ENCODE measurements at regions not wholly inside any gene's neighbourhood (a gene's known extent, or its start where the extent isn't known, plus 50 kb on each side); places are given as distances from the start of the nearest gene placed in this dataset.

DNA sequence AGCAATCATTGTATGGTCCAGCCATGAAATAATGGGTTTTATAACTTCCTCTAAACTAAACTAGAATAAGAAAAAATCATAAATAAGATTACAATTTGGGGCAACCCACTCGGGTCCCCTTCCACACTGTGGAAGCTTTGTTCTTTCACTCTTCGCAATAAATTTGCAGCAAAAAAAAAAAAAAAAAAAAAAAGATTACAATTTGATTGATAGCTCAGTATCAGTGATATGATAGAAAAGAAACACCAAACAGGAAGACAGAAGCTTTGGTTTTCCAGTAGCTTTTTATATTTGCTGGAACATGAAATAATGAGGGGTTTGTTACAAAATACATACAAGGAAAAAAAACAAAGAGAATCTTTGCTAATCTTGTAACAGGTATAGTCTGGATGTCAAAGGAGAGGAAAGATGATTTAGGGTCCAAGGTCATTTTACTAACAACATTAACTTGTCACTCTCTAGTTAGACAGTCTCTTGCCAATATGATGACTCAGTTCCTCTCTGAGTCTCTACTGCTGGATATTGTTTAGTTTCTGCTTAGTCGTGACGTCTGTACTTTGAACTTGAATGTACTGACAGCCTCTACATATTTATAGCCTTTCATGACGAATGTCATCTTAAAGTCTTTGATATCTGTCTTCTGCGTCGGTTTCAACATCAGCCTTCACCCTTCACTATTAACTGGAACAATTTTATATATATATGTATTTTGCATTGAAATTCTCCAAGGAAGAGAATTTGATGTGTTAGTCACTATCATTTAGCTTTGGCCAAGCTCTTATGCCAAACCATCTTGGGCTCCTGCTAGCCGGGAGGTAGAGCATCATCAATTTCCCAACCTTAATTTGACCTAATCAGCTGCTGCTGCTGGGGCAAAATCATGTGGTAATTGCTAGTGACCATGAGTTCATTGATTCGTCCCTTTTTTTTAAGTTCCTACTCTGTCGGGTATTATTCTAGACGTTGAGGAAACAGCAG is 213.1 kb upstream of the STXBP5 start:
- H3K4me1 ChIP-seq = no peaks in the 10 kb centered on the region
- H3K4me3 ChIP-seq = no peak overlapping the region
- no peaks in the 10 kb centered on the region for H3K9me3 ChIP-seq
- no peak for DNase-seq
- H3K9ac ChIP-seq (ENCODE audit: low read depth in 2 of 2, low read length in 2 of 2) = no peak overlapping the region
- intact Hi-C loops (cut with DNase I) = no loop called here
- TF ChIP-seq, protein P1, sequence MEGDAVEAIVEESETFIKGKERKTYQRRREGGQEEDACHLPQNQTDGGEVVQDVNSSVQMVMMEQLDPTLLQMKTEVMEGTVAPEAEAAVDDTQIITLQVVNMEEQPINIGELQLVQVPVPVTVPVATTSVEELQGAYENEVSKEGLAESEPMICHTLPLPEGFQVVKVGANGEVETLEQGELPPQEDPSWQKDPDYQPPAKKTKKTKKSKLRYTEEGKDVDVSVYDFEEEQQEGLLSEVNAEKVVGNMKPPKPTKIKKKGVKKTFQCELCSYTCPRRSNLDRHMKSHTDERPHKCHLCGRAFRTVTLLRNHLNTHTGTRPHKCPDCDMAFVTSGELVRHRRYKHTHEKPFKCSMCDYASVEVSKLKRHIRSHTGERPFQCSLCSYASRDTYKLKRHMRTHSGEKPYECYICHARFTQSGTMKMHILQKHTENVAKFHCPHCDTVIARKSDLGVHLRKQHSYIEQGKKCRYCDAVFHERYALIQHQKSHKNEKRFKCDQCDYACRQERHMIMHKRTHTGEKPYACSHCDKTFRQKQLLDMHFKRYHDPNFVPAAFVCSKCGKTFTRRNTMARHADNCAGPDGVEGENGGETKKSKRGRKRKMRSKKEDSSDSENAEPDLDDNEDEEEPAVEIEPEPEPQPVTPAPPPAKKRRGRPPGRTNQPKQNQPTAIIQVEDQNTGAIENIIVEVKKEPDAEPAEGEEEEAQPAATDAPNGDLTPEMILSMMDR (IDR thresholded peaks at IDR 0.05) = no peak
- H3K27me3 ChIP-seq = no peaks in the 10 kb centered on the region
- no peaks in the 10 kb centered on the region for H3K36me3 ChIP-seq
- H3K27ac ChIP-seq = no peak overlapping the region

DNA sequence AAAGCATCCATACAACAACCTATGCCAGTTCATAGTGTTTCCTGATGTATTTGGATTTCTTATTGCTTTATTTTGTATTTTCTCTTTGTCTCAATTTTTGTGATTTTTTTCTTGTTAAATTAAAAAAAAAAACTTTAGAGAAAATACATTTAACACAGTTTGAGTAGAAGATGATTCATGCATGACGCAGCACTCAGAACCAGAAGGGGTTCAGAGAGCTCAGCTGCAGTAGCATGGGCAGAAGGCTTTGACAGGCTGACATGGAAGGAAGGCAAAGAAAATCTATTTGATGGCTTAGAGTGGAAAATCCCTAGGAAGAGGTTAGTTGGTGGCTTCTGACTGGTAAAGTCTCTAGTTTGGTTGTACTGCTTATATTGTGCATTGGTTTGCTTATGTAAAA is 207.2 kb upstream of the STXBP5 start:
- Histone ChIP-seq H3K9me3 (no peaks in the 10 kb centered on the region), H3K27ac (no peak overlapping the region), H3K4me1 (no peaks in the 10 kb centered on the region), H3K27me3 (no peaks in the 10 kb centered on the region), H3K9ac (ENCODE audit: low read depth in 2 of 2, low read length in 2 of 2) (no peak overlapping the region), H3K4me3 (no peak overlapping the region), H3K36me3 (no peaks in the 10 kb centered on the region)
- TF ChIP-seq, protein P1 (IDR thresholded peaks at IDR 0.05) = no peak
- intact Hi-C loops (cut with DNase I) = no loop called here
- DNase-seq = no peak

DNA sequence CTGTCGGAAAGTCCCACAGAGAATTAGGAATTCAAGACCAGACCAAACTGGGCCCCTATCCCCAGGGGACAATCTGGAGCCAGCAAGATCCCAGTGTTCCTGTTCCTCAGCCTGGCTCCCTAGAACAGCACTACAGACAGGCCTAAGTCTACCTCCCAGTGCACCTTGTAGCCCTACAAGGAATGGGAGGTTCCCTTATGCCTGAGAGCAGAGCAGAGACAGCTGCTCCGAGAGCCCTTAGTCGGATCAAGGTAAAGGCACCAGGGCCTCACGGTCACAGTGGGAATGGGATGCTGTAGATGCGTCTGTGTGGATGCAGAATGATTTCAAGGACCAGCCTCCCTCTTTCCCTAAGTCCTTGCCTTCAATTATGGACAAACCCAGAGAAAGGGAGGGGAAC is 204.5 kb upstream of the STXBP5 start:
- no peaks in the 10 kb centered on the region for H3K27me3 ChIP-seq
- H3K9ac ChIP-seq (ENCODE audit: low read depth in 2 of 2, low read length in 2 of 2) = no peak overlapping the region
- TF ChIP-seq, protein P1 (IDR thresholded peaks at IDR 0.05) = no peak
- H3K27ac ChIP-seq = no peak overlapping the region
- DNase-seq = no peak
- no peaks in the 10 kb centered on the region for H3K36me3 ChIP-seq
- intact Hi-C loops (cut with DNase I) = no loop called here
- no peaks in the 10 kb centered on the region for H3K4me1 ChIP-seq
- H3K9me3 ChIP-seq = no peaks in the 10 kb centered on the region
- H3K4me3 ChIP-seq = no peak overlapping the region

DNA sequence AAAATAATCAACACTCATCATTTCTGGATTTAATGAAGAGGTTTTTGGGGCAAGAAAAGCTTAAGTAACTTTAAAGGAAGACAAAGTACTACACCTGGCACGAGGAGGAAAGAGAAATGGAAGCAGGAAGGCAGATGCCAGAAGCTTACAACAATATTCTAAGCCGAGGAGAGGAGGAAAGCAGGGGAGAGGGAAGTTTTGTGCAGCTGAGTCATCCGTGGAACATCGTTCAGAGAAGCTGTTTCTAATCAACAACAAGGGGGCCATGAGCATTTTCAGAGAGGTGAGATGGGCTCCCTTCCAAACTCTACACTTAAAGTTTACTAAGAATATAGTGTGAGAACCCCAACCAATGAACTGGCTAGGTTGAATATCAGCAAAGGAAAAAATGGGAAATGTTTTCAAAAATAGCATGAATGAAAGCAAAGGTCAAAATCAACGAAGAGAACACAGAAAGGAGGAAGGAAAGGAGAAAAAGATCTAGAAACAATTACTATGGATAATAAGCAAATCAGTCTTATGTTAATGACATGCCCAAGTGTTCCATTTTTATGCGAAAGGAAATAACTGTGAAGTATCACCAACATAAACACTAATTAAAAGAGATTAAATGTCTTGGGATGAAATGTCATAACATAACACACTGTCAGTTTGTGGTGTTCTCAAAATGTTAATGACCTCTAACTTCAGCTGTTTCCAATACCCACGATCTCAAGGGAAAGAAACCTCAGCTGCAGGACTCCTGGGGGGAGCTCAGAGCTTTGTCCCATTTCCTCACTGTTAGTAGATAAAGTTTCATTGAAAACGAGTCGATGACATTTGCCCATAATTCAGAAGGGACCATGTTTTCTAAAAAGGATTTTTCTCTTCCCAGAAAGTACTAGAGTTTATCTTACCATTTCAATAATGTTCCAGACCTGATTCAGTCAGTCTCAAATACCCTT is 203.4 kb upstream of the STXBP5 start:
- no peaks in the 10 kb centered on the region for H3K36me3 ChIP-seq
- H3K9me3 ChIP-seq = no peaks in the 10 kb centered on the region
- DNase-seq = no peak
- H3K4me3 ChIP-seq = no peak overlapping the region
- intact Hi-C loops (cut with DNase I) = no loop called here
- TF ChIP-seq, protein P1 (IDR thresholded peaks at IDR 0.05) = no peak
- no peaks in the 10 kb centered on the region for H3K4me1 ChIP-seq
- no peak overlapping the region for H3K27ac ChIP-seq
- H3K27me3 ChIP-seq = no peaks in the 10 kb centered on the region
- no peak overlapping the region for H3K9ac ChIP-seq (ENCODE audit: low read depth in 2 of 2, low read length in 2 of 2)

DNA sequence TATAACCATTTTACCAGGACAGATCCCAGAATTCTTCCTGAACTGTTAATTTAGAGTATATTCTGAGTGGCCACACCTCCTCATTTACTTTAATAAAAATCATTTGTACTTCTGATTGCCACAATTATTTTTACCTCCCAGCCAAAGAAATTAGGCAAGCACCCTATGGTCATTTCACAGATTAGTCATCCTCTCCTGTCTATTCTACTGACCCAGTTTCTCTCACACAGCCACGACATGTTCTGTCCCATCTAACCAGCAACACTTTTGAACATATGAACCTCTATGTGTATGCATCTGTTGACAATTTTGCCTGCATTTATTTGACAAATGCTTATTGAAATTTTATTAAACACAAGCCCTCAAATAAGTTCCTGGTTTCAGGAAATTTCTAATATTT is 202.6 kb upstream of the STXBP5 start:
- Histone ChIP-seq H3K27me3 (no peaks in the 10 kb centered on the region), H3K36me3 (no peaks in the 10 kb centered on the region), H3K9me3 (no peaks in the 10 kb centered on the region), H3K4me1 (no peaks in the 10 kb centered on the region), H3K9ac (ENCODE audit: low read depth in 2 of 2, low read length in 2 of 2) (no peak overlapping the region), H3K4me3 (no peak overlapping the region), H3K27ac (no peak overlapping the region)
- no peak for DNase-seq
- intact Hi-C loops (cut with DNase I) = no loop called here
- TF ChIP-seq, protein P1 (IDR thresholded peaks at IDR 0.05) = no peak
